Smooth muscle cell (in vitro differentiated cells): ENCODE measurements at regions not wholly inside any gene's neighbourhood (a gene's known extent, or its start where the extent isn't known, plus 50 kb on each side); places are given as distances from the start of the nearest gene placed in this dataset.
"Not testable (repeated sequence)": the region's sequence is repeated elsewhere in the genome, so short reads cannot be mapped to it uniquely, and the experiment has no call there.

Source experiments
- DNase-seq: peaks from one replicate; lab custom pipeline; 2025; ENCODE audit not compliant: unreplicated experiment; lab: John Stamatoyannopoulos, UW
- H2AFZ ChIP-seq: fragments of 200-600 bp; sonication (generic); 2 replicates; pipeline ENCODE4 v1.6.0; 2016; ENCODE audit warnings: antibody characterized with exemption, low read depth, mild to moderate bottlenecking
- H3F3A ChIP-seq: fragments of 200-600 bp; sonication (generic); 2 replicates; pipeline ENCODE4 v1.6.0; 2017; ENCODE audit warnings: antibody characterized with exemption, low read depth
- H3K27ac ChIP-seq: fragments of 200-600 bp; sonication (generic); 2 replicates; pipeline ENCODE4 v1.5.1; 2016; ENCODE audit warnings: low read depth, mild to moderate bottlenecking
- H3K27me3 ChIP-seq: fragments of 200-600 bp; sonication (generic); 2 replicates; pipeline ENCODE4 v1.6.1; 2016; ENCODE audit warnings: low read depth, mild to moderate bottlenecking
- H3K36me3 ChIP-seq: fragments of 200-600 bp; sonication (generic); 2 replicates; pipeline ENCODE4 v1.5.1; 2016; ENCODE audit warnings: low read depth
- H3K4me1 ChIP-seq: fragments of 200-600 bp; sonication (generic); 2 replicates; pipeline ENCODE4 v1.5.1; 2016; ENCODE audit warnings: low read depth
- H3K4me2 ChIP-seq: fragments of 200-600 bp; sonication (generic); 2 replicates; pipeline ENCODE4 v1.6.0; 2016; ENCODE audit warnings: mild to moderate bottlenecking
- H3K4me3 ChIP-seq: fragments of 200-600 bp; sonication (generic); 2 replicates; pipeline ENCODE4 v1.5.1; 2016; ENCODE audit warnings: mild to moderate bottlenecking
- H3K79me2 ChIP-seq: fragments of 200-600 bp; sonication (generic); 2 replicates; pipeline ENCODE4 v1.6.0; 2016; ENCODE audit warnings: low read depth, mild to moderate bottlenecking
- H3K9ac ChIP-seq: fragments of 200-600 bp; sonication (generic); 2 replicates; pipeline ENCODE4 v1.6.0; 2016; ENCODE audit warnings: low read depth
- H3K9me3 ChIP-seq: fragments of 200-600 bp; sonication (generic); replicated peaks from 2 replicates; pipeline ENCODE4 v1.5.1; 2016; ENCODE audit warnings: low read depth
- H4K20me1 ChIP-seq: fragments of 200-600 bp; sonication (generic); 2 replicates; pipeline ENCODE4 v1.6.0; 2016; ENCODE audit warnings: low read depth
- CTCF ChIP-seq: fragments of 200-600 bp; sonication (generic); IDR thresholded peaks from 2 replicates; pipeline ENCODE4 v1.5.1; 2017; ENCODE audit warnings: borderline replicate concordance, mild to moderate bottlenecking, antibody characterized with exemption; ENCODE audit not compliant: insufficient read depth, poor library complexity, severe bottlenecking
- WGBS: methylation state at CpG from one replicate; pipeline ENCODE4 v1.1.7; 2016; ENCODE audit warnings: low lambda C conversion rate; 5-methylcytosine and 5-hydroxymethylcytosine counted together

- Histone ChIP-seq H3K4me1 (peaks cover 18% of the 10 kb centered on the region), H4K20me1 (no peaks in the 10 kb centered on the region), H2AFZ (peak overlapping the region; percentile 100), H3K9ac (peak overlapping the region; percentile 71), H3K9me3 (no peaks in the 10 kb centered on the region), H3K4me3 (peak overlapping the region; percentile 76), H3K4me2 (peak overlapping the region; percentile 92), H3K27me3 (no peaks in the 10 kb centered on the region), H3K79me2 (peaks cover 13% of the 10 kb centered on the region), H3K36me3 (no peaks in the 10 kb centered on the region), H3F3A (peaks cover 6% of the 10 kb centered on the region), H3K27ac (peak overlapping the region; percentile 68)
- no peak for DNase-seq
- WGBS, result 17% methylated on average over 5 of the region's 5 CpGs
- no peak for TF ChIP-seq CTCF
Measured at GRCh38 chr4:110411574-110412011, 64.4 kb upstream of the ENPEP start.

- Histone ChIP-seq H3K4me3 (peak overlapping the region; percentile 76), H3K9ac (peak overlapping the region; percentile 71), H3K4me1 (peaks cover 18% of the 10 kb centered on the region), H3K79me2 (peaks cover 13% of the 10 kb centered on the region), H3K4me2 (peak overlapping the region; percentile 92), H3K27ac (peak overlapping the region; percentile 68), H2AFZ (peak overlapping the region; percentile 100)
- not testable (repeated sequence) for H3K27me3 ChIP-seq, H3K36me3 ChIP-seq, H3K9me3 ChIP-seq, H3F3A ChIP-seq, H4K20me1 ChIP-seq, DNase-seq
- 9% methylated on average over 24 of the region's 35 CpGs for WGBS
Measured at GRCh38 chr4:110410853-110411573, 64.9 kb upstream of the ENPEP start.

GRCh38 chr4:110400086-110400485 is 75.9 kb upstream of the ENPEP start:
- Histone ChIP-seq H3K4me3 (no peak overlapping the region), H3K27me3 (no peaks in the 10 kb centered on the region), H3K9ac (no peak overlapping the region), H4K20me1 (no peaks in the 10 kb centered on the region), H3F3A (no peaks in the 10 kb centered on the region), H3K79me2 (no peaks in the 10 kb centered on the region), H3K9me3 (no peaks in the 10 kb centered on the region), H3K4me2 (no peak overlapping the region), H3K27ac (no peak overlapping the region), H3K36me3 (no peaks in the 10 kb centered on the region), H3K4me1 (no peaks in the 10 kb centered on the region), H2AFZ (no peak overlapping the region)
- no peak for DNase-seq
- 82% methylated on average over 7 of the region's 7 CpGs for WGBS
- no peak for TF ChIP-seq CTCF

GRCh38 chr4:110399046-110399445 is 76.9 kb upstream of the ENPEP start:
- not testable (repeated sequence) for H3F3A ChIP-seq, H3K36me3 ChIP-seq, DNase-seq, H4K20me1 ChIP-seq, H3K27me3 ChIP-seq, H2AFZ ChIP-seq, H3K9ac ChIP-seq, H3K79me2 ChIP-seq, H3K4me2 ChIP-seq, H3K9me3 ChIP-seq, H3K4me3 ChIP-seq, H3K27ac ChIP-seq, H3K4me1 ChIP-seq
- WGBS, result 92% methylated on average over 10 of the region's 10 CpGs
